HG02623 (cell line): ENCODE measurements at regions not wholly inside any gene's neighbourhood (a gene's known extent, or its start where the extent isn't known, plus 50 kb on each side); places are given as distances from the start of the nearest gene placed in this dataset.

Experiments
- ATAC-seq: cut with Tn5 transposase; IDR thresholded peaks from one replicate; pipeline ENCODE4 v1.9.1; 2021; ENCODE audit warnings: moderate library complexity; ENCODE audit not compliant: unreplicated experiment

DNA sequence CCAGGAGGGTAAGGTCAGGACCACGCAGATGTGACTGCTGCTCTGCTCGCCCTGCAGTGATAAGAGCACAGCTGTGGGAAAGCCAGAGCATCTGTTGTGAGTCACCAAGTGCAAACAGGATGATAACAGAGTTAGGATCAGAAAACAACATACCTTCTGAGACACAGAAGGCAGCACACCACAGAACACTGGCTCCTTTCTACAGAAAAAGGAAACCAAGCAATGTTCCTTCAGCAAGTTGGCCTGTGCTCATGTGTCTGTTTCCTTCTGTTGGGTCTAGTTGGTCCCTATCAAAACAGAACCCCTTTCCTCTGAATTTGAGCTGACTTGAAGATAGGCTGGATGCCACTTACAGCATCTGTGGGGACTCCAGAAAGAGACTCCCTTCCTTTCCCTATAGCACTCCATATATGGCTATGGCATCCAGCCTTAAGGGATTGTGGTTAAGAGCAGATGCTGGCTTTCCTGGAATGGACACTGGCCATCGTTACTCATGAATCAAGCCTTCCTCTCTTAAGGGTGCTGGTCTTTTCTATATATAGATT lies 440.7 kb upstream of the THBS1 start:
- peak; percentile 41 for ATAC-seq

DNA sequence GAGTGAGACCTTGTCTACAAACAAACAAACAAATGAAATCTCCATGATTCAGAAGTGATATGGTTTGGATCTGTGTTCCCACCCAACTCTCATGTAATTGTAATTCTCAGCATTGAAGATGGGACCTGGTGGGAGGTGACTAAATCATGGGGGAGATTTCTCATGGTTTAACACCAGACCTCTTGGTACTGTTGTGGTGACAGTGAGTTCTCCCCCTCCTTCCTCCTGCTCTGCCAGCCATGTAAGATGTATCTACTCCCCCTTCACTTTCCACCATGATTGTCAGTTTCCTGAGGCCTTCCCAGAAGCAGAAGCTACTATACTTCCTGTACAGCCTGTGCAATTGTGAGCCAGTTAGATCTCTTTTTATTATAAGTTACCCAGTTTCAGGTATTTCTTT lies 438.4 kb upstream of the THBS1 start:
- ATAC-seq: no peak

DNA sequence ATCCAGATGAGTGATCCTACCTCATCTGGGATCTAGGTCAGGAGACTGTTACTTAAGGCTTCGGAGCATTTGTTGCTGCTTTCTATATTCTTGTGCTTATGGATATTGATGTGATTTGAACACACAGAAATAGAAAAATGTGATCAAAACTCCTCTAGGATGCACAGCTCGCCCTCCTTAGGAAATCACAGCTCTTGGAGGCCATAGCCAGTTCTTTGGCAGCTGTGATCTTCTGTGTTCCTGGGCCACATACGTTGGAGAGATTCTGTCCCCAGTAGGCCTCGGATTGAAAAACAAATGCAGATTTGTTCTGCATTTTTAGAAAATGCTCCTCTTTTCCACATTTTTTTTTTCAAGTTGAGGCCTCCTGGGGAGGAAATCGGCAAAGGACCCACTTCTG lies 437.4 kb upstream of the THBS1 start:
- ATAC-seq: no peak

DNA sequence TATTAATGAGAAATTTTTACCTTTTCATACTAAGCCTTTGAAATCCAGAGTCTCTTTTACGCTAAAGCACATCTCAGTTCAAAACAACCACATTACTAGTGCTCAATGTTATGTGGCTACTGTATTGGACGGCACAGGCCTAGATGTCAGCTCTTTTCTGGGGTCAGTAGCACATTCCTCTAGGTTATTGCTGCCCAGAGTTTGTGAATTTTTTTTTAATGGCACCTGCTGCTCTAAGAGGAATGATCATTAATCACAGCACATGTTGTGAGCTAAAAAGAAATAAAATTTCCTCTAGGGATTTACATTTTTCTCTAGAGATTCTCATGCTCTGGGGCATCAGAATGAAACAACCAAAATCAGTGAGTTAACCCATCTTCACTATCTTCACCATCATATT lies 436.8 kb upstream of the THBS1 start:
- ATAC-seq: no peak

DNA sequence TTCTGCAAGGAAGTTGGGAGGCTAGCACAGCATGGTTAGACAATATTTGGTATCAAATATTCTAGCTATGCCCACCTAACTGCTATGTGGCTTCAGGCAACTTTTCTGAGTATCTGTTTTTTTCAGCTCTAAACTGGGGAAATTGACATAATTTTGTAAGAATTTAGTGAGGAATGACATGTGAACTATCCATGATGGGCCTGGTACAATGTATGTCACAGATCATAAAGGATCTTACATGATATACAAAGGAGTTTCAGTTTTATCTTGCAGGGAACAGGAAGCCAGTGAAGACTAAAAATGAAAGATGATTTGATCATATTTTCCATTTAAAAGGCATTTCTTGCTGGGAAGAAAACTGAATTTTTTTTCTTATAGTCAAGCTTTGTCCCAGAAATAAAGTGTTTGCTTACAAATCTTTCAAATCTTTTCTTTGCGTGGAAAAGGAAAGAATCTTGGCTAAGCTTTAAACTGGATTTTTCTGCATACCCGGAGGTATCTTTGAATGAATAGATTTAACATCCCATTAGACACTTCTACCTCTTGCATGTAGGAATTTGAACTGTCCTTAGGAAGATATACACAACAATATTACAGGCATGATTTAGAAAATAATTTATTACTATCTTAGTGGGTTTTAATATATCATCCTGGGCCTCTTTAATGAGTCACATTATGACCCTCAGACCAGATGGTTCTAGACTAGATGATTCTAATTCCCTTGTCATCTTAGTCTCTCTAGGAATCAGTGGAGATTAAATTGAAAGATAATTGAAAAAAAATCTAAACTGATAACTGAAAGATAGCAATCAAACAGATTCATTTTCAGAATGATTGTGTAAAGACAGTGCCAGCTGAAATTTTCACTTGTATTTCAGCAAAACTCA lies 436.0 kb upstream of the THBS1 start:
- no peak for ATAC-seq

- ATAC-seq: no peak
Observed at GRCh38 chr15:39145854-39146625, 434.8 kb upstream of the THBS1 start.

- no peak for ATAC-seq
Observed at GRCh38 chr15:39149636-39150150, 431.2 kb upstream of the THBS1 start.

- no peak for ATAC-seq
Observed at GRCh38 chr15:39151545-39151944, 429.3 kb upstream of the THBS1 start.

- no peak for ATAC-seq
Observed at GRCh38 chr15:39153058-39153714, 427.7 kb upstream of the THBS1 start.

DNA sequence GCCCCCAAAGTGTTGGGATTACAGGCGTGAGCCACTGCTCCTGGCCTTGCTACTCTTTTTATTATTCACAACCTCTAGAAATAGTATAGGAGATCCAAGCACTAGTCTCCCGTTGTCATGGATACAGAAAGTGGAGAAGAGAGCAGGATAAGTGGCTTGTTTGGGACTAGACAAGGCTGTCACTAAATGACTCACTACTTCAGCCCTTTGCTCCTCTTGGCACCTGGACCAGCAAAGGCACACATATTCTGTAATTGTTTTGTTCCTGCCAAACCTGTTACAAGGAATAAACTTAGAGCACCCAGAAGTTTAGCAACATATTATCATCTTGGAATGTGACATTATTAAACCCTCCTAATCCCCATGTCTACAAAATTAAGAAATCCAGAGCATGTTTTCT lies 427.2 kb upstream of the THBS1 start:
- ATAC-seq: no peak

DNA sequence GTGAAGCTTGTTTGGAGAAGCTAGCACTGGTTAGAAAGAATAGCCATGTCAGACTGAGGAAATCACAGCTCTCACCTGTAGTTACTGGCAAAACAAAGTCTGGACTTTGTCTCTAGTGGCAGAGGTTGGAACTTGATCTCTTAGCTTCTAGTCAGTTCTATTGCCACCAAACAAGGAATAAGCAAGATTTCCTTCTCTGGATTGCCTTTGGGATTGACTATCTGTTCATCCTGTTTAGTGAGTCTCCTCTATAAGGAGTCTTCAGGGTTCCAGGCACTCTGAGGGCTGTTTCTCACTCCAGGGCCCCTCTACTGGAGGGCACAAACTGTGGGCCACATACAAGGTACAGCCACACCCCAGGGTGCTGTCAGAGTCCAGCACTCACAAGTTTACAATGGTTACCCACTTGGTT lies 426.6 kb upstream of the THBS1 start:
- no peak for ATAC-seq

DNA sequence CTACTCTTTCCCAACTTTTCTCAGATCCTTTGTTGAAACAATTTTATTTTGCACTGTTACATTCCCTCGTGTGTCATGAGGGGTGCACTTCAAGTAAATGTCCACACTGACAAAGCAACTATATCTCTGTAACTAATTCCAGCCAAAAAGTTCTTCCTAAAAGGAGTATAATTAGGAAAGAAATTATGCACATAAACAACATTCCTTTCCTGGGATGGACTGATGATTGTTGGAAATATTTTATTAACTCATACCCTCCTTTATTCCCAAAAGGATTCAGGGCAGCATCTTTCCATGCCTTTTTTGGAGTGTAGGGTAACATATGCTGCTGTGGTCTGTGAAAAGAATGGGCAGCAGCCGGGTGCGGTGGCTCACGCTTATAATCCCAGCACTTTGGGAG lies 426.1 kb upstream of the THBS1 start:
- no peak for ATAC-seq

GRCh38 chr15:39156166-39156565 lies 424.7 kb upstream of the THBS1 start:
- ATAC-seq: no peak

- no peak for ATAC-seq
Observed at GRCh38 chr15:39156646-39157250, 424.1 kb upstream of the THBS1 start.

- no peak for ATAC-seq
Observed at GRCh38 chr15:39157882-39158281, 423.0 kb upstream of the THBS1 start.

GRCh38 chr15:39159833-39160232 lies 421.0 kb upstream of the THBS1 start:
- ATAC-seq: no peak

DNA sequence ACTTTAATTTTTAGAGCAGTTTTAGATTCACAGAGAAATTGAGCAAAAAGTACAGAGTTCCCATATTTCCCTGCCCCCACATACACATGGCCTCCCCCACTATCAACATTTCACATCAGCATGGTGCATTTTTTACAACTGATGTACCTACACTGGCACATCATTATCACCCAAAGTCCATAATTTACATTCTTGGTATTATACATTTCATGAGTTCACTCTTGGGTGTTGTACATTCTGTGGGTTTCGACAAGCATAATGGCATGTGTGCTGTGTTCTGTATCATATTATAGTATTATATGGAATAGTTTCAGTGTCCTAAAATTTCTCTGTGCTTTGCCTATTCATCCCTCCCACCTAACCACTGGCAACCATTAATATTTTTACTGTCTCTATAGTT lies 419.8 kb upstream of the THBS1 start:
- no peak for ATAC-seq

DNA sequence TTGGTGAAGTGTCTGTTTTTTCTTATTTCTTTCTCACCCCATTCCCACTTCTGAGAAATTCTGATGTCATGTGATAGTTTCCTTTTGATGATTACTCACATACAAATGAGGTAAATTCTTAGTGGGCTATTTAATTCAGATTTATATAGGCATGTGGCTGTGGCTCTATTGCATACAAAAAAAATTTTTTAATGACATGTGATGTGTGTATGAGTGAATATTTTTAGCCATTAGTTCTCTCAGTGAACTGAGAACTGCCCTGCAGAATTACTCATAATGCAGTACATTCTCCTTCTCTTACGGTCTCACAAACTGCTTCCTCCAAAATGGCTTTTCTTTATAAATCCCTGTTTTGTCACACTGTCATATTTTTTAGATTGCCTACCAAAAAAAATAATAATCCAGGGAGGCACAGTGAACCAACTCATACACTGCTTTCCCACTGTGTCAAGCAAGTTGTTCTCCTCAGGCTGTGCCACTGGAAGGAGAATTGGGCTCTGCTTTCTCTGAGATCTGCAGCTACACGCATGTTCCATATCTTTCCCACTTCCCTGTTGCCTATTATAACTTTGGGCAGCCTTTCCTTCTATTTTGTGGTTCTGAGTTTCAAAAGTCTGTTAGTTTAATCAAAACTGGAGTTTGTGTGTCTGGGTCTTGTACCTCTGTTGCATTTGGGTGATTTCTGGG lies 415.7 kb upstream of the THBS1 start:
- ATAC-seq: no peak

- no peak for ATAC-seq
Observed at GRCh38 chr15:39167164-39168058, 413.5 kb upstream of the THBS1 start.
